Sigmoid colon (tissue), 6 donors: ENCODE measurements at regions not wholly inside any gene's neighbourhood (a gene's known extent, or its start where the extent isn't known, plus 50 kb on each side); places are given as distances from the start of the nearest gene placed in this dataset.

Source experiments
- DNase-seq: peaks from one replicate; pipeline ENCODE4 v3.0.0-alpha.2; 2019
- H3K27ac ChIP-seq, 4 donors: fragments of 200-600 bp; sonication (generic); one replicate each; pipeline ENCODE4 v1.5.1; 2016 to 2019; ENCODE audit warnings: mild to moderate bottlenecking in 1 of 4
- H3K27me3 ChIP-seq, 3 donors: fragments of 200-600 bp; sonication (generic); one replicate each; pipeline ENCODE4 v1.5.1; 2019; ENCODE audit warnings: mild to moderate bottlenecking in 1 of 3
- H3K36me3 ChIP-seq, 4 donors: fragments of 200-600 bp; sonication (generic); one replicate each; pipeline ENCODE4 v1.5.1; 2016 to 2019
- H3K4me1 ChIP-seq, 4 donors: fragments of 200-600 bp; sonication (generic); one replicate each; pipeline ENCODE4 v1.5.1; 2017 to 2019
- H3K4me3 ChIP-seq, 4 donors: fragments of 200-600 bp; sonication (generic); one replicate each; pipeline ENCODE4 v1.5.1; 2017 to 2019; ENCODE audit warnings: mild to moderate bottlenecking in 2 of 4, moderate library complexity in 1 of 4
- H3K9me3 ChIP-seq, 4 donors: fragments of 200-600 bp in 3 of 4; sonication (generic) in 3 of 4; one replicate each; pipeline versions ENCODE4 v1.5.1 to v1.6.1; 2013 to 2019
- EP300 ChIP-seq, 4 donors: sonication (generic); formaldehyde crosslinking; IDR thresholded peaks; one replicate each; pipeline ENCODE4 v1.6.1; 2017; ENCODE audit warnings: antibody characterized with exemption in 4 of 4
- POLR2A ChIP-seq, 2 donors: fragments of 450-650 bp; IDR thresholded peaks; one replicate each; pipeline ENCODE4 v1.6.1; 2016; ENCODE audit warnings: antibody characterized with exemption in 2 of 2, mild to moderate bottlenecking in 2 of 2, moderate library complexity in 2 of 2
- POLR2AphosphoS5 ChIP-seq, 4 donors: sonication (generic); formaldehyde crosslinking; IDR thresholded peaks; one replicate each; pipeline ENCODE4 v1.6.1; 2017; ENCODE audit warnings: antibody characterized with exemption in 4 of 4
- WGBS, 2 donors: extraction: QIAGEN DNeasy Blood & Tissue Kit; methylation state at CpG; one replicate each; pipeline ENCODE4 v1.1.7; 2013; 5-methylcytosine and 5-hydroxymethylcytosine counted together
- intact Hi-C: fragments of 100-400 bp; cut with DNase I; formaldehyde crosslinking; loops from one replicate; pipeline ENCODE4 v1.15.1; 2023
- TF ChIP-seq, protein P1 (sequence below), 4 experiments: fragments of 450-650 bp in 3 of 4; fragments of 200-600 bp in 1 of 4; IDR thresholded peaks; one replicate each; pipeline ENCODE4 v1.5.1; 2016 to 2019; ENCODE audit warnings: antibody characterized with exemption in 4 of 4, mild to moderate bottlenecking in 3 of 4, moderate library complexity in 2 of 4
- donor health status: healthy with polysubstance abuse.
- donor health status: healthy.

GRCh38 chr4:125115941-125116340, 198.8 kb upstream of the FAT4 start:
- WGBS, 2 donors = 80 to 90% methylated on average over 5 of the region's 5 CpGs

DNA sequence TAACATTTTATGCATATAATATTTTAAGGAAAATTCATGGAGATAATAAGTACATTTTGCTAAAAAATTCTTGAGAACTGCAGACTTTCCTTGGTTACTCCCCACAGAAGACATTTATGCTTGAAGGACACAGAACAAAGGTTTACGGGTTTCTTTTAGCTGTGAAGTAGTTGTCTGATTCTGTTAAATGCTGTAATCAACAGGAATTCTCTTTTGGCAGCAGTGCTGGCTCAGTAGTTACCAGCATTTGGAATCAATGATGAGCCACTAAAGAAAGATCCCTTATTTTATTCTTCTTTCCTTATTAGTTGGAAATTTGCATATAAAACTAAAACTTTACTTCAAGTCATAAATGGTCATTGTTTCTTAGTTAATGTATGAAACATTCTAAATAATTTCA, 199.3 kb upstream of the FAT4 start:
- WGBS, 2 donors = 65 to 72% methylated on average over 1 of the region's 1 CpG
- no peak for DNase-seq
- TF ChIP-seq, protein P1, sequence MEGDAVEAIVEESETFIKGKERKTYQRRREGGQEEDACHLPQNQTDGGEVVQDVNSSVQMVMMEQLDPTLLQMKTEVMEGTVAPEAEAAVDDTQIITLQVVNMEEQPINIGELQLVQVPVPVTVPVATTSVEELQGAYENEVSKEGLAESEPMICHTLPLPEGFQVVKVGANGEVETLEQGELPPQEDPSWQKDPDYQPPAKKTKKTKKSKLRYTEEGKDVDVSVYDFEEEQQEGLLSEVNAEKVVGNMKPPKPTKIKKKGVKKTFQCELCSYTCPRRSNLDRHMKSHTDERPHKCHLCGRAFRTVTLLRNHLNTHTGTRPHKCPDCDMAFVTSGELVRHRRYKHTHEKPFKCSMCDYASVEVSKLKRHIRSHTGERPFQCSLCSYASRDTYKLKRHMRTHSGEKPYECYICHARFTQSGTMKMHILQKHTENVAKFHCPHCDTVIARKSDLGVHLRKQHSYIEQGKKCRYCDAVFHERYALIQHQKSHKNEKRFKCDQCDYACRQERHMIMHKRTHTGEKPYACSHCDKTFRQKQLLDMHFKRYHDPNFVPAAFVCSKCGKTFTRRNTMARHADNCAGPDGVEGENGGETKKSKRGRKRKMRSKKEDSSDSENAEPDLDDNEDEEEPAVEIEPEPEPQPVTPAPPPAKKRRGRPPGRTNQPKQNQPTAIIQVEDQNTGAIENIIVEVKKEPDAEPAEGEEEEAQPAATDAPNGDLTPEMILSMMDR (IDR thresholded peaks at IDR 0.05) = no peak
- TF ChIP-seq POLR2AphosphoS5 (IDR thresholded peaks at IDR 0.05) (no peak), POLR2A (IDR thresholded peaks at IDR 0.05) (no peak), EP300 (IDR thresholded peaks at IDR 0.05) (no peak)

More at GRCh38 chr4:125115941-125116340, 198.8 kb upstream of the FAT4 start:
- intact Hi-C loops = no loop called here
- Histone ChIP-seq H3K4me1 (no peaks in the 10 kb centered on the region), H3K4me3 (no peak overlapping the region), H3K36me3 (no peaks in the 10 kb centered on the region), H3K27ac (no peak overlapping the region), H3K27me3 (no peaks in the 10 kb centered on the region), H3K9me3 (no peaks in the 10 kb centered on the region)
- TF ChIP-seq EP300 (IDR thresholded peaks at IDR 0.05) (no peak), POLR2A (IDR thresholded peaks at IDR 0.05) (no peak), POLR2AphosphoS5 (IDR thresholded peaks at IDR 0.05) (no peak)
- TF ChIP-seq, protein P1 (IDR thresholded peaks at IDR 0.05) = no peak
- DNase-seq = no peak

GRCh38 chr4:125112536-125112935, 202.2 kb upstream of the FAT4 start:
- intact Hi-C loops = no loop called here
- Histone ChIP-seq H3K4me3 (no peak overlapping the region), H3K27me3 (no peaks in the 10 kb centered on the region), H3K27ac (no peak overlapping the region), H3K36me3 (no peaks in the 10 kb centered on the region), H3K9me3 (no peaks in the 10 kb centered on the region), H3K4me1 (no peaks in the 10 kb centered on the region)
- 76 to 85% methylated on average over 3 of the region's 3 CpGs for WGBS, 2 donors
- no peak for TF ChIP-seq POLR2A (IDR thresholded peaks at IDR 0.05)
- TF ChIP-seq POLR2AphosphoS5 (IDR thresholded peaks at IDR 0.05) = no peak
- no peak for DNase-seq

More for the DNA sequence above, 199.3 kb upstream of the FAT4 start:
- no peaks in the 10 kb centered on the region for H3K36me3 ChIP-seq
- H3K9me3 ChIP-seq = no peaks in the 10 kb centered on the region
- H3K27ac ChIP-seq = no peak overlapping the region
- H3K27me3 ChIP-seq = no peaks in the 10 kb centered on the region
- no peaks in the 10 kb centered on the region for H3K4me1 ChIP-seq
- intact Hi-C loops = no loop called here
- no peak overlapping the region for H3K4me3 ChIP-seq

GRCh38 chr4:125111323-125111722, 203.4 kb upstream of the FAT4 start:
- H3K4me3 ChIP-seq = no peak overlapping the region
- WGBS, 2 donors = 67 to 70% methylated on average over 3 of the region's 3 CpGs
- no peaks in the 10 kb centered on the region for H3K36me3 ChIP-seq
- no peaks in the 10 kb centered on the region for H3K4me1 ChIP-seq
- DNase-seq = no peak
- no peaks in the 10 kb centered on the region for H3K9me3 ChIP-seq
- no peak overlapping the region for H3K27ac ChIP-seq
- intact Hi-C loops = no loop called here
- no peaks in the 10 kb centered on the region for H3K27me3 ChIP-seq
- TF ChIP-seq EP300 (IDR thresholded peaks at IDR 0.05) (no peak), POLR2A (IDR thresholded peaks at IDR 0.05) (no peak), POLR2AphosphoS5 (IDR thresholded peaks at IDR 0.05) (no peak)
- TF ChIP-seq, protein P1 (IDR thresholded peaks at IDR 0.05) = no peak

- Histone ChIP-seq H3K4me3 (no peak overlapping the region), H3K9me3 (no peaks in the 10 kb centered on the region), H3K4me1 (no peaks in the 10 kb centered on the region), H3K36me3 (no peaks in the 10 kb centered on the region), H3K27me3 (no peaks in the 10 kb centered on the region), H3K27ac (no peak overlapping the region)
- TF ChIP-seq POLR2AphosphoS5 (IDR thresholded peaks at IDR 0.05) = no peak
- no peak for TF ChIP-seq EP300 (IDR thresholded peaks at IDR 0.05)
- TF ChIP-seq, protein P1 (IDR thresholded peaks at IDR 0.05) = no peak
- TF ChIP-seq POLR2A (IDR thresholded peaks at IDR 0.05) = no peak
- no peak for DNase-seq
- intact Hi-C loops = no loop called here
- WGBS, 2 donors = 51 to 79% methylated on average over 2 of the region's 2 CpGs
These were observed 209.2 kb upstream of the FAT4 start for GRCh38 chr4:125105561-125105960.
